Thyroid gland (tissue), 4 donors: ENCODE measurements at regions not wholly inside any gene's neighbourhood (a gene's known extent, or its start where the extent isn't known, plus 50 kb on each side); places are given as distances from the start of the nearest gene placed in this dataset.

Source experiments
- DNase-seq, 2 donors: peaks; one replicate each; pipeline ENCODE4 v3.0.0-alpha.2; 2019
- H3K27ac ChIP-seq, 3 donors: fragments of 200-600 bp; sonication (generic); 1 replicate in 2 of 3; 2 replicates in 1 of 3; pipeline ENCODE4 v1.5.1; 2016 to 2019; ENCODE audit warnings: mild to moderate bottlenecking in 1 of 3, moderate library complexity in 1 of 3
- H3K27me3 ChIP-seq: fragments of 200-600 bp; sonication (generic); one replicate; pipeline ENCODE4 v1.5.1; 2019
- H3K36me3 ChIP-seq, 2 donors: fragments of 200-600 bp; sonication (generic); one replicate each; pipeline ENCODE4 v1.5.1; 2016 to 2019
- H3K4me1 ChIP-seq, 2 donors: fragments of 200-600 bp; sonication (generic); one replicate each; pipeline ENCODE4 v1.5.1; 2017 to 2019
- H3K4me3 ChIP-seq, 3 donors: fragments of 200-600 bp; sonication (generic); replicated peaks in 1 of 3; 1 replicate in 2 of 3; 2 replicates in 1 of 3; pipeline ENCODE4 v1.5.1; 2016; ENCODE audit warnings: mild to moderate bottlenecking in 1 of 3
- H3K9me3 ChIP-seq: fragments of 200-600 bp; sonication (generic); one replicate; pipeline ENCODE4 v1.5.1; 2017
- CTCF ChIP-seq, 6 experiments: fragments of 200-600 bp in 3 of 6; fragments of 450-650 bp in 3 of 6; sonication (generic) in 3 of 6; IDR thresholded peaks; one replicate each; pipeline ENCODE4 v1.5.1; 2016 to 2019; ENCODE audit warnings: antibody characterized with exemption in 6 of 6, mild to moderate bottlenecking in 2 of 6, inconsistent platforms in 1 of 6, moderate library complexity in 1 of 6
- POLR2A ChIP-seq, 2 donors: fragments of 450-650 bp; IDR thresholded peaks; one replicate each; pipeline ENCODE4 v1.6.1; 2017; ENCODE audit warnings: antibody characterized with exemption in 2 of 2, mild to moderate bottlenecking in 2 of 2, moderate library complexity in 1 of 2
- WGBS, 2 donors: methylation state at CpG; one replicate each; pipeline ENCODE4 v1.1.5; 2017; 5-methylcytosine and 5-hydroxymethylcytosine counted together
- intact Hi-C: fragments of 100-400 bp; cut with DNase I; formaldehyde crosslinking; loops from one replicate; pipeline ENCODE4 v1.15.1; 2023

DNA sequence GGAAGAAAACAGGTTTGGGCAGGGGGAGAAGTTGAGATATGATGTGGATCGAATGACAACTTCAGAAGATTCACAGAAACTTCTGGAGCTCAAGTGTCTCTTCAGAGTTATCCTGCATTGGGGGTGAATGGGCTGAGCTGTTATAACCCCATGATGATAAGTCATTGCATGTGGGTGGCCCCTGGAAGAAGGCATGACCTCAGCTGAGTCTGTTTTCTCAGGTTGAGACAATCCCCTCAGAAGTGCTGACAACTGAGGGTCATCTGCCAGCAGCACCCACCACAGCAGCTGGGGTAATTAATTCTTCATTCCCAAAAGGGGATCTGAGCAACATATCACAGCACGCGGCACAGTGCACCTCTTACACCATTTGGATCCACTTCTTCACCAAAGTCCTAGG is 138.6 kb upstream of the CAMK1G start:
- TF ChIP-seq POLR2A (IDR thresholded peaks at IDR 0.05): no peak
- TF ChIP-seq CTCF (IDR thresholded peaks at IDR 0.05): no peak

GRCh38 chr1:209445576-209445975 is 137.9 kb upstream of the CAMK1G start:
- Histone ChIP-seq H3K4me1 (no peaks in the 10 kb centered on the region), H3K27me3 (no peaks in the 10 kb centered on the region), H3K4me3 (no peak overlapping the region), H3K9me3 (no peaks in the 10 kb centered on the region), H3K27ac (no peak overlapping the region), H3K36me3 (no peaks in the 10 kb centered on the region)
- no peak for DNase-seq
- intact Hi-C loops: no loop called here
- 96 to 97% methylated on average over 5 of the region's 5 CpGs for WGBS, 2 donors
- no peak for TF ChIP-seq CTCF (IDR thresholded peaks at IDR 0.05)
- TF ChIP-seq POLR2A (IDR thresholded peaks at IDR 0.05): no peak

More for the DNA sequence above, 138.6 kb upstream of the CAMK1G start:
- Histone ChIP-seq H3K36me3 (no peaks in the 10 kb centered on the region), H3K4me3 (no peak overlapping the region), H3K4me1 (no peaks in the 10 kb centered on the region), H3K27me3 (no peaks in the 10 kb centered on the region), H3K9me3 (no peaks in the 10 kb centered on the region), H3K27ac (no peak overlapping the region)
- intact Hi-C loops: no loop called here
- DNase-seq: no peak
- WGBS, 2 donors: 86 to 93% methylated on average over 3 of the region's 3 CpGs

DNA sequence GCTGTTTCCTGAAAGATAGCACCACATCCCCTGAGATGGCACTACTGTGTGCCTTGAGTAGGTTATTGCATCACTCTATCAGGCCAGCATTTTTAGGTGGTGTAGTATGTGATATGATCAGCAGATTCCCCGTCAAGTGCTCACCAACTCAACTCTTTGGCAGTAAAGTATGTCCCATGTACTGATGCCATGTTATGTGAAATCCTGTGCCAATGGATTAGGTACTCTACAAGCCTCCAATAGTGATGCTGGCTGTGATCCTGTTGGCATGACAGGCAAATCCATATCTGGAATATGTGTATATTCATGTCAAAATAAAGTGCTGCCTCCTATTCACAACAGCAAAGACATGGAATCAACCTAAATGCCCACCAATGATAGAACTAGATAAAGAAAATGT is 137.2 kb upstream of the CAMK1G start:
- Histone ChIP-seq H3K36me3 (no peaks in the 10 kb centered on the region), H3K27ac (no peak overlapping the region), H3K4me1 (no peaks in the 10 kb centered on the region), H3K4me3 (no peak overlapping the region), H3K27me3 (no peaks in the 10 kb centered on the region), H3K9me3 (no peaks in the 10 kb centered on the region)
- intact Hi-C loops: no loop called here
- no peak for DNase-seq
- no peak for TF ChIP-seq POLR2A (IDR thresholded peaks at IDR 0.05)
- TF ChIP-seq CTCF (IDR thresholded peaks at IDR 0.05): no peak
- WGBS, 2 donors: 100% methylated on average over 1 of the region's 1 CpG

- intact Hi-C loops: no loop called here
- Histone ChIP-seq H3K27ac (no peak overlapping the region), H3K4me3 (no peak overlapping the region), H3K9me3 (no peaks in the 10 kb centered on the region), H3K36me3 (no peaks in the 10 kb centered on the region), H3K4me1 (peaks cover 11 to 22% of the 10 kb centered on the region in 2 donors), H3K27me3 (no peaks in the 10 kb centered on the region)
- TF ChIP-seq CTCF (IDR thresholded peaks at IDR 0.05) (no peak), POLR2A (IDR thresholded peaks at IDR 0.05) (no peak)
- no peak for DNase-seq
- 55 to 86% methylated on average over 2 of the region's 2 CpGs for WGBS, 2 donors
Observed at GRCh38 chr1:209454340-209454994, 129.0 kb upstream of the CAMK1G start.

DNA sequence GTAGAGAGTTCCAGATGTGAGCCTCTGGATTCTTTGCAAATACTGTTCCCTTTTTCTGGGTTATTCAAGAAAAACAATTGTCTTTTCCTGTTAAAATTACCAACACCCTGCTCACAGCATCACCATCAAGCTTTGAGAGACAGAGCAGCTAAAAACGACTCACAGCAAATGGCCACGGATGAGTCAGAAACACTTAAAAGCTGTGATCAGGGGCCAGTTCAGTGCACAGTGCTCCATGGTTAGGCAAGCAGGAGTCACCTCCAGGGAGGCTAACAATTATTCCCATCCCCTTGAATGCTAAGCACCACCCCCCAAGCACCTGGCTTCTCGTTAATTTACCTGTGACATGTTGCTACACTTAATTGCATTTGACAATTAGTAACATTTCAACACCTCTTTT is 128.4 kb upstream of the CAMK1G start:
- peaks cover 11 to 22% of the 10 kb centered on the region in 2 donors for H3K4me1 ChIP-seq
- TF ChIP-seq POLR2A (IDR thresholded peaks at IDR 0.05) (no peak), CTCF (IDR thresholded peaks at IDR 0.05) (no peak)
- no peaks in the 10 kb centered on the region for H3K9me3 ChIP-seq
- no peaks in the 10 kb centered on the region for H3K36me3 ChIP-seq
- no peak overlapping the region for H3K27ac ChIP-seq
- WGBS, 2 donors: 54 to 58% methylated on average over 3 of the region's 3 CpGs
- H3K27me3 ChIP-seq: no peaks in the 10 kb centered on the region
- H3K4me3 ChIP-seq: no peak overlapping the region
- no peak for DNase-seq
- intact Hi-C loops: no loop called here
